ENCODE measurements at regions not wholly inside any gene's neighbourhood (a gene's known extent, or its start where the extent isn't known, plus 50 kb on each side); places are given as distances from the start of the nearest gene placed in this dataset.
A peak's percentile ranks its signal among the peaks of the same experiment; 100 is the strongest.

- Histone ChIP-seq H3K27ac (ENCODE audit: extremely low read depth, low read depth, low read length) (no peak overlapping the region), H3K4me1 (ENCODE audit: control insufficient read depth, insufficient read depth, low read length) (no peaks in the 10 kb centered on the region), H3K36me3 (ENCODE audit: control insufficient read depth in 2 of 2, insufficient read depth in 1 of 2, low read length in 2 of 2) (no peaks in the 10 kb centered on the region), H3K9me3 (ENCODE audit: control insufficient read depth, insufficient read depth, low read depth, low read length) (peaks cover 3% of the 10 kb centered on the region; the same call in 1 of the 2 replicates), H3K4me3 (ENCODE audit: low read depth, low read length) (no peak overlapping the region)
- TF ChIP-seq ZFP37 (tag by site-specific recombination; IDR thresholded peaks at IDR 0.05) = no peak
- TF ChIP-seq ZNF112 (tag by site-specific recombination; IDR thresholded peaks at IDR 0.05) = no peak
- peak; percentile 77 for TF ChIP-seq ZNF140 (tag by site-specific recombination; IDR thresholded peaks at IDR 0.05)
- TF ChIP-seq, protein P1, sequence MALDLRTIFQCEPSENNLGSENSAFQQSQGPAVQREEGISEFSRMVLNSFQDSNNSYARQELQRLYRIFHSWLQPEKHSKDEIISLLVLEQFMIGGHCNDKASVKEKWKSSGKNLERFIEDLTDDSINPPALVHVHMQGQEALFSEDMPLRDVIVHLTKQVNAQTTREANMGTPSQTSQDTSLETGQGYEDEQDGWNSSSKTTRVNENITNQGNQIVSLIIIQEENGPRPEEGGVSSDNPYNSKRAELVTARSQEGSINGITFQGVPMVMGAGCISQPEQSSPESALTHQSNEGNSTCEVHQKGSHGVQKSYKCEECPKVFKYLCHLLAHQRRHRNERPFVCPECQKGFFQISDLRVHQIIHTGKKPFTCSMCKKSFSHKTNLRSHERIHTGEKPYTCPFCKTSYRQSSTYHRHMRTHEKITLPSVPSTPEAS (tag by site-specific recombination; IDR thresholded peaks at IDR 0.05) = no peak
- TF ChIP-seq ZNF184 (tag by site-specific recombination; IDR thresholded peaks at IDR 0.05) = no peak
- no peak for TF ChIP-seq SALL2 (tag by site-specific recombination; IDR thresholded peaks at IDR 0.05; ENCODE audit: borderline replicate concordance)
- no peak for TF ChIP-seq ZNF560 (tag by site-specific recombination; IDR thresholded peaks at IDR 0.05; ENCODE audit: borderline replicate concordance)
- TF ChIP-seq SETDB1 (IDR thresholded peaks at IDR 0.05; ENCODE audit: insufficient read length, low read length) = peak; percentile 89
- POLR2A ChIA-PET = no interaction called here
- CTCF ChIA-PET = no interaction called here
Measured at GRCh38 chr15:96916750-96917149, 586.2 kb downstream of the NR2F2 start.

GRCh38 chr15:96924570-96924969 is 594.1 kb downstream of the NR2F2 start:
- TF ChIP-seq GLI2 (tag by site-specific recombination; IDR thresholded peaks at IDR 0.05; ENCODE audit: borderline replicate concordance, low read depth) (no peak), YY1 (tag by site-specific recombination; IDR thresholded peaks at IDR 0.05) (no peak), ZNF391 (tag by site-specific recombination; IDR thresholded peaks at IDR 0.05; ENCODE audit: borderline replicate concordance, low read depth) (no peak), REST (tag by site-specific recombination; IDR thresholded peaks at IDR 0.05) (no peak), GLIS2 (tag by site-specific recombination; IDR thresholded peaks at IDR 0.05) (no peak)
- TF ChIP-seq, protein P2, sequence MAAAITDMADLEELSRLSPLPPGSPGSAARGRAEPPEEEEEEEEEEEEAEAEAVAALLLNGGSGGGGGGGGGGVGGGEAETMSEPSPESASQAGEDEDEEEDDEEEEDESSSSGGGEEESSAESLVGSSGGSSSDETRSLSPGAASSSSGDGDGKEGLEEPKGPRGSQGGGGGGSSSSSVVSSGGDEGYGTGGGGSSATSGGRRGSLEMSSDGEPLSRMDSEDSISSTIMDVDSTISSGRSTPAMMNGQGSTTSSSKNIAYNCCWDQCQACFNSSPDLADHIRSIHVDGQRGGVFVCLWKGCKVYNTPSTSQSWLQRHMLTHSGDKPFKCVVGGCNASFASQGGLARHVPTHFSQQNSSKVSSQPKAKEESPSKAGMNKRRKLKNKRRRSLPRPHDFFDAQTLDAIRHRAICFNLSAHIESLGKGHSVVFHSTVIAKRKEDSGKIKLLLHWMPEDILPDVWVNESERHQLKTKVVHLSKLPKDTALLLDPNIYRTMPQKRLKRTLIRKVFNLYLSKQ (tag by site-specific recombination; IDR thresholded peaks at IDR 0.05; ENCODE audit: borderline replicate concordance) = no peak
- Histone ChIP-seq H3K4me1 (ENCODE audit: control insufficient read depth, insufficient read depth, low read length) (no peaks in the 10 kb centered on the region), H3K9me3 (ENCODE audit: control insufficient read depth, insufficient read depth, low read depth, low read length) (no peaks in the 10 kb centered on the region), H3K4me3 (ENCODE audit: low read depth, low read length) (no peak overlapping the region), H3K27ac (ENCODE audit: extremely low read depth, low read depth, low read length) (no peak overlapping the region), H3K36me3 (ENCODE audit: control insufficient read depth in 2 of 2, insufficient read depth in 1 of 2, low read length in 2 of 2) (no peaks in the 10 kb centered on the region)
- ChIA-PET CTCF (no interaction called here), POLR2A (no interaction called here)

Measured in HEK293 (cell line).